Astrocyte of the hippocampus (primary cell): ENCODE measurements at regions not wholly inside any gene's neighbourhood (a gene's known extent, or its start where the extent isn't known, plus 50 kb on each side); places are given as distances from the start of the nearest gene placed in this dataset.

Experiments used
- DNase-seq: peaks from one replicate; pipeline ENCODE4 v3.0.0; 2011; ENCODE audit warnings: low read depth, low spot score

DNA sequence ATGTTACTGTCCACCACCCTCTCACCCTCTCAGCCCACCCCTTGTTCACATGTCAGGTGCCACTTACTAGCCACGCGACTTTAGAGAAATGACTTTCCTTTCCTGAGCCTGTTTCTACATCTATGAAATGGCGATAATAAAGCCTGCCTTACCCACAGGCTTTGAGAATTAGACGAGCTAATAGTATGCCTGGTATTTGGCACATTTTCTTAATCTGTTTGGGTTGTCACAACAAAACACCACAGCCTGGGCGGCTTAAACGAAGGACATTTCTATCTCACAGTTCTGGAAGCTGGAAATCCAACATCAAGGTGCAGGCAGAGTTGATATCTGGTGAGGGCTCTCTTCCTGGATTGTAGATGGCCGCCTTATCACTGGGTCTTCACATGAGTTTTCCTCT lies 273.9 kb upstream of the FMN2 start:
- peak; percentile 62 for DNase-seq

DNA sequence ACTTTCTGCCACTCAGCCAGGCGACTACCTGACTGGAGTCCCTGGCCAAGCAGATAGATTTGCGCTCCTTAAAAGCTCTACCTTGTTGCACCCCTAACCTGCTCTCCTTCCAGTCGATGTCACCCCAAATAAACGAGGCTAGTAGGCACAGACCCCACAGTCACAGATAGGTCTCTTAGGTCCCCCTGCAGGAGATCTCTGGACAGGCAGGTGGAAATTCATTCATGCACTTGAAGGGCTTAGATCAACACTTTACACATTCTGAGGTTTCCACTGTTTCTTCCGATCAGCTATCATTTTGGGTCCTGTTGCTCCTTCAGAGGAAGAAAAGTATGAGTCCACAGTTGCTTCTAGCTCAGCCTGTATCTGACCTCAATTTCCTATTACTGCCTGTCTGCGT lies 272.6 kb upstream of the FMN2 start:
- no peak for DNase-seq

DNA sequence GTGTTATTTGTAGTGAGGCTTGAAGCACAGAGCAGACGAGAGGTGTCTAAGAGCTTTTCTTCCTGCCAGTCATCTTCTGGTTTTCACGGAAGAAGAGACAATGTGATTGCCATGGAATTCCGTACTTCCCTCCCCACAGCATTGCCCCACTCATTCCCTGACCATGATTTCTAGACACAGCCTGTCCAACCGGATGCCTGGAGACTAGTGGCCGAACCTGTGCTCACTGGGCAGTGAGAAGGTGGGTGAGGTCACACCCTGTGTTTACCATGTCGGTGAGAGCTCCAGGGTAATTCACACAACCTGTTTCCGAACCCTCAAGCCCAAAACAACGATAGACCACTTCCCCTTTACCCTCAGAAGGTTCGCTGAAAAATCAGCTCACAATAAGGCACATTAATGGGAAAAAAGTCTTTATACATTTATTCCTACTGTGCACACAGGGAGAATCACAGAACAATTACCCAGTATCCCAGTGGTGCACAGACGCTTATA lies 271.9 kb upstream of the FMN2 start:
- no peak for DNase-seq

DNA sequence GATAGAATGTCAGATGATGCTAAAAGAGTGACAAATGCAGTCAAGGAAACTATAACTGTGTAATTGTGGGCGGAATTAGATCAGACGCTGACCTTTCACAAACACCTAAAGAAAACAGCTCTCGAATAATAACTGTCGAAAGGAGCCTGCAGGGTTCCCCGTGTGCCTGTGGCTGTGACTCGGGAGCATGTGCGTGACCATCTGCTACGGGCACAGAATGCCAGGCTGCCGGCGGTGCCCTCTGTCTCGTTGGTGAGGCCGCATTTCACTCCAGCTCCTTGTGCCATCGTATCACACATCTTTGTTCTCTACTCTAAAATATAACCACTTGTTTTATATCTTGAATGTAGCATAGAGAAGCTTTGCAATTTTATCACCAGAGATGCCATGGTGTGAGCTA lies 267.8 kb upstream of the FMN2 start:
- DNase-seq: no peak

DNA sequence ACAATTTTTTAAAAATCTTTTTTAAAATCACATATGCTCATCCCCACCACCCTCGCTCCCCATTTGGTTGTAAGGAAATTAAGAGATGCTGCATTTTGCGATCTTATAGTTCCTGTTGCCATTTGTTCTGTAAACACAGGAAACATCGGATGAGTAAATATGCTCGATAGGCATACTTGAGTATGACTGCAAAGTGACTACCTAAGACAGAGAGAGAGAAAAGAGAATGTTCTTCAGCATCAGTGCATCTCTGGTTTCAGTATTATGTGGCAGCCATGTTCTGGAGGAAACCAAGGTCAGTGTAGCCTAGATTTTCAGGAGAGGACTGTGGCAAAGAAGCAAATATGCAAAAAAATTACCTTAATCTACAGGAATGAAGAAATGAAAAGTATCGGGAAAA lies 265.5 kb upstream of the FMN2 start:
- DNase-seq: no peak

DNA sequence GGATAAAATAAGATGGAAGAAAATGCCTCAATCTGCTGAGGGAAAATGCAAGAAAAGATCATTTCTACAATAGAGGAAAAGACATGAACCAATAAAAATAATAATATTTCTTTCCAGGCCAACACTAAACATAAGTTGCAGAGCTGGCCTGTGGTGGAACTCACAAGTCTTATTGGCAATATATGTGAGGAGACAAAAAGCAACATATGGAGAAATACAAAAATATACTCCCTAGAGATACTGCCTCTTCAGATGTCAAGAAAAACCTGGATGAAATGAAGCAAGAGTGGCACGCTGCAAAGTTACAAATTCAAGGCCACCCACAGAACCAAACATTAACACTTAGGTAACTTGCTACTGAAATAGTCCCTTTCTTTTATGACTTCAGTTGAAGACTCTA lies 264.9 kb upstream of the FMN2 start:
- no peak for DNase-seq

DNA sequence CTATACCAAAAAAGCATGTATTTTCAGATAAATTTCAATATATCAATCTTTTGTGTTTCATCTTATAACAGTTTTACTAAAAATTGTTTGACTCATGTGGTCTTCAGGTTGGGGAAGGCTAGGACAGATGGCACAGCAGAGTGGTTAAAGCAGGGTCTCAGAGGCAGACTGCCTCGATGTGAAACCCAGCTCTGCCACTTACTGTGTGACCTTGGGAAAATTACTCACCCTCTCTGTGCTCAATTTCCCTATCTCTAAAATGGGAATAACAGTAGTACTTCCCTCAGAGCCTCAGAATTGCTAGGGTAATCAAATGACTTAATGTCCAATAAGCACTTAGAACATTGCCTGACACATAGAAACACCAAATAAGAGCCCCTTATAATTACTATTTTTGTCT lies 262.1 kb upstream of the FMN2 start:
- DNase-seq: no peak

DNA sequence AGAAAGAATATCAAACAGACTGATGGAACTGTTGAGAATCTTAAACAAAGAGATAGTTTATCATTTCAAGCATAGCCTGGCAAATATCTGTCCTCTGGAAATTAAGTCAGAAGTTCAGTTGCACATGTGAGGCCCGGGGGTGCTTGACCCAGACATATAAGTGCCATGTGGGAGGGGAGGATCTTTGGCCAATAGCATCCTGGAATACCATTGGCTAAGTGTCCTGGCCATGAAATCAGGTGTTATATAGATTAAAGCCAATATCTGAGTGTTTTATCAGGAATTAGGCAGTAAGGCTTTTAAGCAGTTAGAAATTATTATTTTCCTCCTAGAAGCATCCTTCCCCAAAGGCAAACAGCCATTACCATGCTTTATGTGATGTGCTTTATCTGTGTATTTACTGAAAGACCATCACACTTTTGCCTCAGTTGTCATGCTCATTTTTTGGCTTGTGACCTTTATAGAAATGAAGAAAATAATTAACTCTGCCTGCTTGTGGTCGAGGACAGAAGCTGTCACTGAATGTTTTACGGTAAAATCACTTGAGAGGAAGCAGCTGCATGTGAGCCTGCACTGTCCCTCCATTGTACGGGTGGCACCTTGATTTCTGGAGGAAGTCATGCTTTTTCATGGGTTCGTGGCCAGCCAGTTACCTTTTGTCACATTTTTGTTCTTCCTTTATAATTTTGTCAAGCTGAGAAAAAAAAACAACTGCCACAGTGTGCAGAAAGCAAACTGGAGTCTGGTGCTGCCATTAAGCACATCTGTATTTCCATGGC lies 259.9 kb upstream of the FMN2 start:
- DNase-seq: no peak

DNA sequence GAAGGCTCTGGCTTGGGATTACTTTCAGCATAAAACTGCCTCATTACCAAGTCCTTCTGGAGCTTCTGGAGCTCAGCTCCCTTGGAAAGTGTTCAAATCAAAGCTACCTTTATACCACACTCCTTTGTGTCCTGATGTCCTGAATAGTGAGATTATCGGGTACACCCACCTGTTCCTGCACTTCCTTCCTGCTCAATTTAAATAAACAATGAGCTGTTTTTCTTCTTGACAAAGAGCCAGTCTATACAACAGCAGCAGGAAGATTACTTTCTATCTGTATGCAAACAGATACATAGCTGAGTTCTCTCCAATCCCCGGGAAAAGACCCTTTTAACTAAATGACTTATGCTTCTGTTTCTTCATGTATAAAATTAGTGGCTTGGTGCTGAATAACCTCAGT lies 258.0 kb upstream of the FMN2 start:
- no peak for DNase-seq

DNA sequence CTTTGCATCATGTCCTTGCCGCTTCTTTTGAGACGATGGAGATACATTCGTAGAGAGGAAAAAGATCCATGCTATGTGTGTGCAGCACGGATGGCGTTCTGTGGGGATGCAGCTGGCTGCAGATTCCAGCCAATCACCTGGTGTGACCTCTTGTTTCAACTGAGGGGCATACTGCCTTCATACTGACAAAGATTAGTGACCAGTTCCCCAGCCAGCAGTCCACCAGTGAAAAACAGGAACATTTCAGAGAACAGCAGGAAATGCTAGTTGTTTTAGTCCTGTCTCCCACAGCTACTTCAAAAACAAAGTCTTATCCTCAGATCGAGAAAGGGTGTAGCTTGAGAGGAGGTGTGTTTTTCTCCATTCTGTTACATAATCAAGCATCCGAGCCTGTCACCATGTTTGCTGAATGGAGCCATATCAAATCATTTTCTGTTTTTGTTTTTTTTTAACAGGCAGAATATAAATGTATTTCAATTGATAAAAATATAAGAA lies 255.7 kb upstream of the FMN2 start:
- DNase-seq: no peak

DNA sequence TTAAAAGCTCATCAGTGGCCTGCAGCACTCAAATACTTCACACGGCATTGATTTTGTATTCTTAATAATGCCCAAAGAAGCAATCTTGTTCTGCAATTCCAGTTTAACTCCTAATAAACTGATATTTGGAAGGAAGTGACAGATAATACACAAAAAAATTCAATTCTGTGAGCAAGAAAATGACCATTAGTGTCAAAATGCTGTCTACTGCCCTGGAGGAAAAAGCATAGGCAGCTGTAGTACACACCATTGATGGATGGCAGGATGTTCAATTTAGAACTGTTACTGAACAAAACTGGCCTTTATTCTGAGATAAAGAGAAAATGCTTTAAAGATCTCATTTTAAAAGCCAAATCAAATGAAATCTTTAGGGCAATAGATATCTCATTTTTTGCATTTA lies 251.3 kb upstream of the FMN2 start:
- DNase-seq: no peak

DNA sequence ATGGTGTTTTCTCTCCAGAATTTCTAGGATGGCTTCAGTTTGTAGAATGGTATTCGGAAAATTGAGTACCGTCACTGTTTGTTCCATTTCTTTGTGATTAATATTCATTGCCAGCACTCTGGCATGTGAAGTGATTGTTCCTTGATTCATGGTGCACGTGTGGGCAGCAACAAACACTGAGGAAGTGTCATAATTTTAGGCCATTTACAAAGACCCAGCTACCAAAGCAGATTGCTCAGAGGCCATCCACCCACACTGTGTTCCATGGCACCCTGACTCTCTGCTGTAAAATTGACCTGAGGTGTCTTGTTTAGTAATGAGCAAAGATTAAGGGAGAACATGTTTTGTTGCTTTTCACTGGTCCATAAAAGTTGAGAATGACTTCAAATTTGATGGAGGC lies 250.9 kb upstream of the FMN2 start:
- no peak for DNase-seq

DNA sequence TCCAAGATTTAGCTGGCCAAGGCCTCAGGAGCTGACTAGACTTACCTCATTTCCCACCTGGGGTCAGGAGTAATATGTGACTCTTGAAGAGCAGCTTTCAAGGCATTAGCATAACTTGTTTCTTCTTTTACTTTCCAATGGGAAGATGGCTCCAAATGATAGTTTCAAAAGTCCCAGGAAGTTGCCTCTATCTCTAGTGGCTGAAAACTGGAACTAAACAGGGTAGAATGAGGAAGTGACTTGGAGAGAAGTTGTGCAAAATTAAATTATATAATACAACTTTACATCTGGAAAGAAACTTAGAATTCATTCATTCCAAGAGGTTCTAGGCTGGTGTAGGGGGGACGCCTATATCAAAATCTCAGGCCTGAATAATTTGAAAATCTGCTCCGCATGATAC lies 250.1 kb upstream of the FMN2 start:
- DNase-seq: no peak

DNA sequence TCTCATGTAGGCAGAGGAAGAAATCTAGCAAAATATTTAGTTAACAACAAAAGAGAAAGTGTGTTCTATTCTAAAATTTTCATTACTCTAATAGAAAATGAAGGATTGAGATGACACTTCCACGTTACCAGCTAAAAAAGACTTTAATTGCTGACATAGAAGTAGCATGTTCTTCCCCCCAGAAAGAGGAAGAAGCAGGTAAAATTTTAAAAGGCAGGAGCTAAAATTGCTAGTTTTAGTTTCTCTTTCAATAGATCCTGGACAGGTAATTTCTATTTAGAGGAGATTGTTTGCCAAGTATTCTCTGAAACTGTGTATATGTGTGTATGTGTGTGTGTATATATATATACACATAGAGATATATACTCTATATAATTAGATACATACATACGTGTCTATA lies 248.1 kb upstream of the FMN2 start:
- no peak for DNase-seq

DNA sequence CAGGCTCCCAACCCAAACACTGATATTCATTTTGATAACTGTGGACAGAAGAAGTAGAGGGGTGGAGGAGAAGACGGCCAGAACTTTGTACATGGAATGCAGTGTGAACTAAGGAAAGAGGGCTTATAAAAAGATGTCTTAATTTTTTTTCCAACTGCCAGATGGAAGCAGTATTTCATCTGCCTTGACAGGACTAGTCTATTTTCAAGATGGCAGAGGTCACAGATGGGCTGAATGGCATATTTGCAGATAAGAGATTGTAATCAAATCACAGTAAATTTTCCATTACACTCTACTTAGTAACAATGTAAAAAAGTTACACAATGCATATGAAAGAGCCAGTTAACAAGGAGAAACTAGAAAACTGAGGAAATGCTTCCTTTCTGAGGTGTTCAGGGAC lies 246.8 kb upstream of the FMN2 start:
- no peak for DNase-seq

DNA sequence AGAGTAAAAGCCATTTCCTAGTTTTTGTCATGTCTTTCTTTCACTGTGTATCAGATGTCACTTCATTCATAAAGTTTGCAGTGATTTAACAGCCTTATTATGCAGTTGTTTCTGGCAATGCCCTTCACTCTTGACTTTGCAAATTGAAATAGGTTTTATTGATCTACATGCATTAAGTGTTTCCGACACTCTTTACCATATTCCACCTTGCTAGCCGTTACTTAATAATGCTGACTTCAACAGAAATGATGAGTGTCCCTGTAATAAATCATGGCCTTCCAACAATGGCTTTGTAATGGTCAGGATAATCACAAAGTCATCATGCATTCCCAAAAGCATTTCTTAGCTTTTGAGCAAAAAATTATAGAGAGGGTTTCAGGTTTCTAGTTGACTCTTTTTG lies 236.8 kb upstream of the FMN2 start:
- no peak for DNase-seq

DNA sequence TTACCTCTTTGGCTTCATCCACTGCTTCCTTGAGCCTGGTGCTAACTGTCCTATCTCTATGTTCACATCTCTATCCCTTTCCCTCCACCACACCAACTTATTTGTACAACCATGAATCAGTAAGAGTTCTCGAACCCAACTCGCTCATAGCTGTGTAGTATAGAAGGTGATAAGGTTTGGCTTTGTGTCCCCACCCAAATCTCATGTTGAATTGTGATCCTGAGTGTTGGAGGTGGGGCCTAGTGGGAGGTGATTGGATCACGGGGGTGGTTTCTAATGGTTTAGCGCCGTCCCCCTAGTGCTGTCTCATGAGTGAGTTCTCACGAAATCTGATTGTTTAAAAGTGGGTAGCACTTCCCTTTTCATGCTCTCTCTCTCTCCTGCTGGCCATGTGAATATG lies 235.6 kb upstream of the FMN2 start:
- DNase-seq: no peak

DNA sequence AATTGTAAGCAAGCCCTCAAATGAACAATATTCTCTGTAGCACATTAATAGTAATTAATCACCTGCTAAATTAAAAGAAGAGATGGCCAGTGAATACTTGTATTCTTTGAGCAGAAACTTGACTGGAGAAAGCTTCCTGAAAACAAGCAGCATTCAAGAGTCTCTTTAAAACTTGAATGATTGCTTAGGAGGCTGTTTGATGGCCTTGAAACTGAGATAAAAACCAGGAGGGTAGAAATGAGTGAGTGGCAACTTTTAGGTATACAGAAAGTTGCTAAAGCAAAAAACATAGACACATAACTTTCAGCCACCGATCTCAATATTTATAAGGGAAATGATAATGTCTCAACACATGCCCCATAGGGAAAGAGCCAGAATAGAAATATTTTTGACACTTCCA lies 234.8 kb upstream of the FMN2 start:
- DNase-seq: no peak

DNA sequence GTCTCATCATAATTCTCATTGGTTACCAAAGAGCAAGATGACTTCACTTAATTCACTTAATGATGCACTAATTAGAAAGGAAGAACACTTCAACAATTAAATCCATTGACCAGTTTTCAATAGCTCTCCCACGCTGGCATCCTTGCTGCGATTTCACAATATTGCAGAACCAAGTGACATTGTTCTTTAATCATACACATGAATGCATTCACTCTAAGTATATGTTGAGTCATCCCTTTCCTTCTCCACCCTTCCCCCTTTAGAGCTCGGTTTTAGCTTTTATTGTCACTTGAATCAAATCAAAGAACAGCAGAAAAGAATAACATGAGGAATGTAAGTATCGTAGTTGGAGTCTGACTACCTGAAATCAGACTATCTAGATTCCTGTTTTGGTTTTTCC lies 233.6 kb upstream of the FMN2 start:
- peak; percentile 81 for DNase-seq

DNA sequence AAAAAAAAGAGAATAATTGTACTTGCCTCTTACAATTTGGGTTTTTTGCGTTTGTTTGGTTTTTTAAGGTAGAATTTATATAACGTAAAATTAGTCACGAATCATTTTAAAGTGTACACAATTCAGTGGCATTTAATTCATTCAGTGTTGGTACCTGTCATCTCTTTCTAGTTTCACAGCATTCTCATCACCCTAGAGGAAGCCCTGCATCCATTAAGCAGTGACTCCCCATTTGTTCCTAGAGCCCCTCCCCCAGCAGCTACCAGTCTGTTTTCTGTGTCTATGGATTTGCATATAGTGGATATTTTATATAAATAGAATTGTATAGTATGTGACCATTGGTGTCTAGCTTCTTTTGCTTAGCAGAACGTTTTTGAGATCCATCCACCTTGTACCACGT lies 233.2 kb upstream of the FMN2 start:
- DNase-seq: peak; percentile 3

DNA sequence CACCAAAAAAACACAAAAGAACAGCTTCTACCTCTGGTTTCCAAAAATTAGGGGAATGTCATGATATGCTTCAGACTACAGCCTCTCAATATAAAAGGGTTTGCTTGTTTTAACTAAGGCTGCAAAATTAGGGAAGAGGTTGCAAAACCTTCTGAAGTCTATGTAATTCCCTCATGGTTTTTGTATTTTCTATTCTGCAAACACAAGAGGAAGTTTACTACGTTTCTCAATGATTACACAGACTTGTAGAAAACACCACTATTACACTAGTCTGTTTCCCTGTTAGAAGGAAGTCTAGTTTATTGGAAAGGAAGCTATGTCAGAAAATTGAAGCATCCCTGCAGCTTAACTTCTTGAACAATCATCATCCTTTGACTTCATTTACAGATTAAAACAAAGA lies 229.7 kb upstream of the FMN2 start:
- DNase-seq: no peak

DNA sequence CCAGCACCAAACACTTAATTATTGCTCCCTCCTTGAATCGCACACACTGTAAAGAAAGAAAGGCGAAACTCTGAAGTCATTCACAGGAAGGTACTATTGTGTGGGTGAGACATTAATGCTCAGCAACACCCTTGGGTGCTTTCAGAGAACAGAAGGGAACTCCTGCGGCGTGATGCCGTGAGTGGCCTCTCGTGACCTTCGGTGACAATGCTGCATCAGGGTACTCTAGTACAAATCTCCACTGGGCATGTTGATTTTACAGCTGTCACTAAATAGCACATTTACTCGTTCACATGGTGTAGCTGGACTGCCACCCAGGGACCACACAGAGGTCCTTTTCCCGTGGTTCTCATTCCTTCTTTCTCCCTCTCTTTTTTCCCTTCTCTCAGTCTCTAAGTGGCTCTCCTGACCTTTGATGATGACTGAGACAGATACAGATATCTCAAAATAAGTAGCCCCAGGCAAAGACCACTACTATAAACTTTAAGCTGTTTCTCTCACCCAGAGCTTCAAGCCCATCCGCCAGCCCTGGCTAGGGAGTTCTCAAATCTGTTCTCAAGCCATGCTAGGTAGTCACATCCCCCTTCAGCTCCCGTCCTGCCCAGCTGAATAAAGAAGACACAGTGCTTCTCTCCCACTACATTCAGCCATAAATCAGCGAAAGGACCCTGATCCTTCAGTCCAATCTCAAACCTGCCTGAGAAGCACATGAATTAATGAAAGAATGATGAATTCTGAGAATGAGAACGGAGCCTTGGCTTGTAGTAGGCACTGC lies 223.4 kb upstream of the FMN2 start:
- DNase-seq: peak; percentile 30

DNA sequence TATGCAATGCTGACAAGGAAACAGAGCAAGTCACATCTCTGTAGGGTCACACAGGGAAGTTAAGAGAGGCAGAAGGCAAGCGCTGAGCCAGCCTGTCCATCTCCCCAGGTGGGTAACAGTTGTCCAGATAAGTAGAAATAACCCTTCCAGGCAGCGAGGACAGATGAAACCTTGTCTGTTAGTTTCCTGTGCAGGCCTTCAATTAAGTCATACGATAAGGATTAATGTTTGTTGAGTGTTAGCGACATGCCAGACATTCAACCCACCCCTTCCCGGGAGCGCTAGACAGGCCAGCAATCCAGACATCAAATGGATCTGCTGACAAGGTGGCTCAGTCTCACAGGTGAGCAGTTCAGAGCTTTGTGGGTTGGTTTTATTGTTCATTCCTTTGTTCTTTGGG lies 221.5 kb upstream of the FMN2 start:
- DNase-seq: no peak
